Liver (tissue), 8 donors: ENCODE measurements at regions not wholly inside any gene's neighbourhood (a gene's known extent, or its start where the extent isn't known, plus 50 kb on each side); places are given as distances from the start of the nearest gene placed in this dataset.
"Not testable (repeated sequence)": the region's sequence is repeated elsewhere in the genome, so short reads cannot be mapped to it uniquely, and the experiment has no call there.

Source experiments
- DNase-seq: peaks from one replicate; pipeline ENCODE4 v3.0.0-alpha.2; 2017; ENCODE audit warnings: low spot score
- H3K27ac ChIP-seq, 2 donors: one replicate each; pipeline ENCODE4 v1.7.0; 2013; ENCODE audit warnings: inconsistent platforms in 2 of 2, low read length in 2 of 2, control low read depth in 1 of 2, low read depth in 1 of 2, mild to moderate bottlenecking in 1 of 2
- H3K27me3 ChIP-seq, 4 donors: one replicate each; pipeline versions ENCODE4 v1.6.1 to v1.7.0; 2013; ENCODE audit warnings: low read length in 3 of 4, inconsistent platforms in 1 of 4, mild to moderate bottlenecking in 1 of 4, moderate library complexity in 1 of 4; ENCODE audit not compliant: control insufficient read depth in 4 of 4, insufficient read depth in 4 of 4
- H3K36me3 ChIP-seq, 4 donors: one replicate each; pipeline versions ENCODE4 v1.6.1 to v1.7.0; 2013; ENCODE audit warnings: low read length in 3 of 4, mild to moderate bottlenecking in 3 of 4, low read depth in 1 of 4, moderate library complexity in 1 of 4; ENCODE audit not compliant: control insufficient read depth in 4 of 4, insufficient read depth in 3 of 4
- H3K4me1 ChIP-seq, 4 donors: one replicate each; pipeline versions ENCODE4 v1.6.1 to v1.7.0; 2013; ENCODE audit warnings: low read length in 3 of 4, mild to moderate bottlenecking in 3 of 4, moderate library complexity in 1 of 4; ENCODE audit not compliant: control insufficient read depth in 4 of 4, insufficient read depth in 4 of 4
- H3K4me3 ChIP-seq, 3 donors: one replicate each; pipeline versions ENCODE4 v1.6.1 to v1.7.0; 2013; ENCODE audit warnings: low read length in 3 of 3, control low read depth in 1 of 3, low read depth in 1 of 3, mild to moderate bottlenecking in 1 of 3
- H3K9ac ChIP-seq, 2 donors: one replicate each; pipeline ENCODE4 v1.7.0; 2013; ENCODE audit warnings: low read length in 2 of 2, mild to moderate bottlenecking in 2 of 2, moderate library complexity in 2 of 2, control low read depth in 1 of 2, low read depth in 1 of 2
- H3K9me3 ChIP-seq, 4 donors: one replicate each; pipeline versions ENCODE4 v1.6.1 to v1.7.0; 2013; ENCODE audit warnings: low read length in 3 of 4; ENCODE audit not compliant: control insufficient read depth in 4 of 4
- CTCF ChIP-seq: fragments of 150-350 bp; IDR thresholded peaks from 2 replicates; pipeline ENCODE4 v1.5.1; 2017; ENCODE audit warnings: improper control_type of control experiment, low read depth, low read length; ENCODE audit not compliant: missing input control
- FOXA2 ChIP-seq: IDR thresholded peaks from 2 replicates; pipeline ENCODE4 v1.6.1; 2016; ENCODE audit warnings: antibody characterized with exemption
- GABPA ChIP-seq, 2 donors: IDR thresholded peaks in 1 of 2; conservative IDR thresholded peaks in 1 of 2; 2 replicates each; pipeline ENCODE4 v1.6.1; 2016; ENCODE audit warnings: antibody characterized with exemption in 2 of 2, mild to moderate bottlenecking in 1 of 2, moderate library complexity in 1 of 2
- HNF4A ChIP-seq, 2 donors: conservative IDR thresholded peaks; 2 replicates each; pipeline ENCODE4 v1.6.1; 2016; ENCODE audit warnings: antibody characterized with exemption in 2 of 2, mild to moderate bottlenecking in 2 of 2
- HNF4G ChIP-seq: IDR thresholded peaks from 2 replicates; pipeline ENCODE4 v1.6.1; 2016; ENCODE audit warnings: antibody characterized with exemption
- NR2F2 ChIP-seq: IDR thresholded peaks from 2 replicates; pipeline ENCODE4 v1.6.1; 2016; ENCODE audit warnings: antibody characterized with exemption
- RAD21 ChIP-seq, 2 donors: IDR thresholded peaks; 2 replicates each; pipeline ENCODE4 v1.6.1; 2016; ENCODE audit warnings: antibody characterized with exemption in 2 of 2, mild to moderate bottlenecking in 2 of 2
- RXRA ChIP-seq, 2 donors: IDR thresholded peaks; 2 replicates each; pipeline ENCODE4 v1.6.1; 2017 to 2018; ENCODE audit warnings: antibody characterized with exemption in 2 of 2, mild to moderate bottlenecking in 1 of 2
- TAF1 ChIP-seq: conservative IDR thresholded peaks from 2 replicates; pipeline ENCODE4 v1.6.1; 2016; ENCODE audit warnings: antibody characterized with exemption, mild to moderate bottlenecking
- YY1 ChIP-seq: IDR thresholded peaks from 2 replicates; pipeline ENCODE4 v1.6.1; 2016; ENCODE audit warnings: antibody characterized with exemption, mild to moderate bottlenecking
- WGBS: extraction: QIAGEN DNeasy Blood & Tissue Kit; methylation state at CpG from one replicate; pipeline ENCODE4 v1.1.7; 2013; 5-methylcytosine and 5-hydroxymethylcytosine counted together
- TF ChIP-seq, protein P1 (sequence below): IDR thresholded peaks from 2 replicates; pipeline ENCODE4 v1.6.1; 2016; ENCODE audit warnings: antibody characterized with exemption
- TF ChIP-seq, protein P2 (sequence below): IDR thresholded peaks from 2 replicates; pipeline ENCODE4 v1.6.1; 2016; ENCODE audit warnings: antibody characterized with exemption
- donor health status: healthy.
- donor health status: healthy.
- donor health status: healthy.
- donor health status: healthy.
- donor health status: healthy.

GRCh38 chr2:194380011-194380410, 1277.0 kb upstream of the SLC39A10 start:
- no peak for TF ChIP-seq GABPA (IDR thresholded peaks at IDR 0.05 in 1 of 2, conservative IDR thresholded peaks at IDR 0.05 in 1 of 2)
- TF ChIP-seq YY1 = no peak
- no peak for TF ChIP-seq RAD21 (IDR thresholded peaks at IDR 0.05)
- TF ChIP-seq FOXA2 = no peak
- TF ChIP-seq HNF4A (conservative IDR thresholded peaks at IDR 0.05) = no peak
- TF ChIP-seq CTCF = no peak
- no peak for TF ChIP-seq RXRA (IDR thresholded peaks at IDR 0.05)
- TF ChIP-seq, protein P1, sequence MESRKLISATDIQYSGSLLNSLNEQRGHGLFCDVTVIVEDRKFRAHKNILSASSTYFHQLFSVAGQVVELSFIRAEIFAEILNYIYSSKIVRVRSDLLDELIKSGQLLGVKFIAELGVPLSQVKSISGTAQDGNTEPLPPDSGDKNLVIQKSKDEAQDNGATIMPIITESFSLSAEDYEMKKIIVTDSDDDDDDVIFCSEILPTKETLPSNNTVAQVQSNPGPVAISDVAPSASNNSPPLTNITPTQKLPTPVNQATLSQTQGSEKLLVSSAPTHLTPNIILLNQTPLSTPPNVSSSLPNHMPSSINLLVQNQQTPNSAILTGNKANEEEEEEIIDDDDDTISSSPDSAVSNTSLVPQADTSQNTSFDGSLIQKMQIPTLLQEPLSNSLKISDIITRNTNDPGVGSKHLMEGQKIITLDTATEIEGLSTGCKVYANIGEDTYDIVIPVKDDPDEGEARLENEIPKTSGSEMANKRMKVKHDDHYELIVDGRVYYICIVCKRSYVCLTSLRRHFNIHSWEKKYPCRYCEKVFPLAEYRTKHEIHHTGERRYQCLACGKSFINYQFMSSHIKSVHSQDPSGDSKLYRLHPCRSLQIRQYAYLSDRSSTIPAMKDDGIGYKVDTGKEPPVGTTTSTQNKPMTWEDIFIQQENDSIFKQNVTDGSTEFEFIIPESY = no peak
- WGBS = 49% methylated on average over 1 of the region's 1 CpG
- Histone ChIP-seq H3K9me3 (no peaks in the 10 kb centered on the region), H3K4me1 (no peaks in the 10 kb centered on the region), H3K36me3 (no peaks in the 10 kb centered on the region), H3K4me3 (no peak overlapping the region), H3K27ac (no peak overlapping the region), H3K9ac (no peak overlapping the region), H3K27me3 (no peaks in the 10 kb centered on the region)
- no peak for DNase-seq

DNA sequence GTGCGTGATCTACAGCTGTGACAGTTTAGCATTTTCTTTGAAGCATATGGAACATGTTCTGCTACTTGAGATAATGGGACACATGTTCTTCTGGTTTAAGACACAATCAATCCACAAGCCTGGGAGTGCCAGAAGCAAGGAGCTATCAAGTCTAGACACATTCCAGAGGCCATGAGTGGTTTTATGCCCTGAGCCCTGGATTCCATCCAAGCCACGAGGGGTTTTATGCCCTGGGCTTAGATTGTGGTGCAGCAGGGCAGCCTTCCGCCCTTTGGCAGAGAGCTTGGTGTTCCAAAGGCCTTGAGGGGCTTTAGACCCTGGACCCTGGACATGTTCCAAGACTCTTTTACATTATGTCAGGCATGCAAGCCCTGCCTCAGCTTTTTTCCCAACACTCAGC, 1289.6 kb upstream of the SLC39A10 start:
- not testable (repeated sequence) for H3K4me3 ChIP-seq, H3K27me3 ChIP-seq, H3K9me3 ChIP-seq, DNase-seq, H3K9ac ChIP-seq, H3K4me1 ChIP-seq, H3K36me3 ChIP-seq, H3K27ac ChIP-seq
- 62% methylated on average over 3 of the region's 3 CpGs for WGBS

DNA sequence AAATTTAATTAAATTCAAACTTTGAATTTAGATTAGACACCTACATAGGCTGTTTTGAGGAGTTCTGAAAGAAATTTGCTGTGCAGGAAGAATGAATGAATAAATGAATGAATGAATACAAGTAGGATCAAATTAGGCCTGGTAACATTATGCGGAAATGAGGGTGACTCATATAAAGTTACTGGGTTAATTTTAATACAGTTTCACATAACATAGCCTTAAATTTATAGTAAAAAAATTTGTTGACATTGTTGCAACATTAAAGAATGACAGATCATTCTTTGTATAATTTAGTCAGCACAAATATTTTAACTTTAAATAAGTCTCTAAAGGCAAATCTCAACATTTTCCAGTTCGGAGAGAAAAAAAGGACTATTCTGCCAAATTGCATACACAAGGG, 1293.1 kb upstream of the SLC39A10 start:
- H3K4me1 ChIP-seq = no peaks in the 10 kb centered on the region
- H3K36me3 ChIP-seq = no peaks in the 10 kb centered on the region
- TF ChIP-seq GABPA (IDR thresholded peaks at IDR 0.05 in 1 of 2, conservative IDR thresholded peaks at IDR 0.05 in 1 of 2) (no peak), CTCF (no peak), RXRA (IDR thresholded peaks at IDR 0.05) (no peak), TAF1 (no peak), NR2F2 (no peak), HNF4G (no peak), YY1 (no peak), HNF4A (conservative IDR thresholded peaks at IDR 0.05) (no peak)
- TF ChIP-seq, protein P1 = no peak
- TF ChIP-seq, protein P2, sequence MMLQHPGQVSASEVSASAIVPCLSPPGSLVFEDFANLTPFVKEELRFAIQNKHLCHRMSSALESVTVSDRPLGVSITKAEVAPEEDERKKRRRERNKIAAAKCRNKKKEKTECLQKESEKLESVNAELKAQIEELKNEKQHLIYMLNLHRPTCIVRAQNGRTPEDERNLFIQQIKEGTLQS = no peak
- no peak overlapping the region for H3K4me3 ChIP-seq
- no peak for DNase-seq
- no peak overlapping the region for H3K9ac ChIP-seq
- no peaks in the 10 kb centered on the region for H3K27me3 ChIP-seq
- H3K9me3 ChIP-seq = peaks cover 0 to 1% (median 0%) of the 10 kb centered on the region in 4 donors
- WGBS = 78% methylated on average over 2 of the region's 2 CpGs
- H3K27ac ChIP-seq = no peak overlapping the region
